ENCODE measurements at regions not wholly inside any gene's neighbourhood (a gene's known extent, or its start where the extent isn't known, plus 50 kb on each side); places are given as distances from the start of the nearest gene placed in this dataset.

DNA sequence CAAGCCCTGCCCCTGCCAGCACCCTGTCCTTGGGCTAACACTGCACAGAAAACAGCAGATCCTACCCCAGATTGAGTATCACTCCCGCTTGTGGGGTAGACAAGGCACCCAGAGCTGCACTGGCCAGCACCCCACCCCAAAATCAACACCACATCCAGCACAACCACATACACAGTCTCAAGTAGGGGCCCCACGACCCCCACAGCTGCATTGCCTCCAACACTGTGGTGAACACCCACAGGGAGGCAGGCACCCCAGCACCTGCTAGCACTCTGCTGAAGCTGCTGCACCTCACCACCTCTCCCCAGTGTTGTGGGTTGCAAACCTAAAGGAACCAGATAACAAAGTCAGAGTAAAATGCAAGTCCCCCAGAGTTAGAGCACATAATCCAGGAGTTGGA is 589.9 kb downstream of the PCDH19 start:
- Histone ChIP-seq H4K20me1 (replicated peaks in 1 of 2; ENCODE audit: control insufficient read depth in 1 of 2, insufficient read depth in 2 of 2, low read length in 2 of 2) (no peaks in the 10 kb centered on the region), H4K8ac (ENCODE audit: extremely low read depth, insufficient read depth, low read length) (no peak overlapping the region), H3K9ac (replicated peaks in 1 of 4; ENCODE audit: extremely low read depth in 1 of 4, low read depth in 3 of 4, low read length in 3 of 4) (no peak overlapping the region), H3K79me2 (ENCODE audit: control insufficient read depth in 1 of 2, insufficient read depth in 2 of 2, low read length in 2 of 2) (no peaks in the 10 kb centered on the region), H3K4me2 (ENCODE audit: insufficient read depth in 1 of 2, low read depth in 2 of 2, low read length in 2 of 2) (no peak overlapping the region), H2BK15ac (ENCODE audit: low read length) (no peak overlapping the region), H3K4me3 (ENCODE audit: extremely low read depth in 1 of 4, insufficient read depth in 2 of 4, low read depth in 3 of 4, low read length in 4 of 4) (no peak overlapping the region), H3K27ac (ENCODE audit: low read depth, low read length) (no peak overlapping the region), H2BK20ac (ENCODE audit: low read length) (no peak overlapping the region), H4K91ac (replicated peaks; ENCODE audit: insufficient read length, low read length) (no peak overlapping the region), H2BK12ac (ENCODE audit: low read depth, low read length) (no peak overlapping the region), H3K18ac (ENCODE audit: extremely low read depth, low read length) (no peak overlapping the region), H3K36me3 (ENCODE audit: control insufficient read depth in 2 of 4, insufficient read depth in 4 of 4, low read length in 3 of 4) (no peaks in the 10 kb centered on the region), H3K14ac (ENCODE audit: insufficient read length) (no peak overlapping the region), H3K56ac (replicated peaks; ENCODE audit: insufficient read length, low read depth, low read length) (no peak overlapping the region), H2AFZ (ENCODE audit: low read length) (no peak overlapping the region), H3K79me1 (ENCODE audit: low read depth, low read length) (no peaks in the 10 kb centered on the region), H3K27me3 (replicated peaks in 1 of 4; ENCODE audit: control insufficient read depth in 3 of 4, extremely low read depth in 1 of 4, insufficient read depth in 3 of 4, low read length in 3 of 4) (no peaks in the 10 kb centered on the region), H2AK5ac (ENCODE audit: low read depth, low read length) (no peak overlapping the region), H3K4ac (replicated peaks; ENCODE audit: insufficient read length, low read depth, low read length) (no peak overlapping the region), H2BK120ac (replicated peaks; ENCODE audit: low read depth, low read length) (no peak overlapping the region), H4K5ac (ENCODE audit: insufficient read length, low read depth, low read length) (no peak overlapping the region), H3K23me2 (ENCODE audit: low read depth, low read length) (no peaks in the 10 kb centered on the region), H3K9me3 (ENCODE audit: insufficient read depth in 2 of 2, low read depth in 1 of 2, low read length in 1 of 2) (no peaks in the 10 kb centered on the region), H3K23ac (ENCODE audit: insufficient read length) (no peak overlapping the region), H2BK5ac (ENCODE audit: low read depth, low read length) (no peak overlapping the region), H3K4me1 (replicated peaks in 1 of 4; ENCODE audit: control insufficient read depth in 3 of 4, insufficient read depth in 4 of 4, low read length in 3 of 4) (no peaks in the 10 kb centered on the region)
- POLR2A ChIA-PET (ENCODE audit: partially characterized antibody): no interaction called here
- CTCF ChIA-PET (ENCODE audit: partially characterized antibody): no interaction called here
- WGBS, 2 experiments (ENCODE audit: extremely low coverage in 1 of 2, insufficient coverage in 1 of 2, insufficient read length in 1 of 2, insufficient replicate concordance in 2 of 2, low coverage in 1 of 2, low lambda C conversion rate in 2 of 2, missing lambda C conversion rate in 1 of 2): 100% methylated on average over 1 of the region's 2 CpGs; no CpG with 5 or more reads in 1 of the 2 experiments
- FAIRE-seq: no peak
- DNase-seq (ENCODE audit: low read depth in 1 of 2, low spot score in 2 of 2): no peak
- TF ChIP-seq NANOG (IDR thresholded peaks at IDR 0.05; ENCODE audit: insufficient read depth, low read depth, low read length, poor library complexity, severe bottlenecking) (no peak), EP300 (IDR thresholded peaks at IDR 0.05; ENCODE audit: borderline replicate concordance in 1 of 2, low read depth in 2 of 2, low read length in 2 of 2) (no peak)
- TF ChIP-seq, protein P1, sequence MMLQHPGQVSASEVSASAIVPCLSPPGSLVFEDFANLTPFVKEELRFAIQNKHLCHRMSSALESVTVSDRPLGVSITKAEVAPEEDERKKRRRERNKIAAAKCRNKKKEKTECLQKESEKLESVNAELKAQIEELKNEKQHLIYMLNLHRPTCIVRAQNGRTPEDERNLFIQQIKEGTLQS (IDR thresholded peaks at IDR 0.05; ENCODE audit: insufficient read depth, low read depth, low read length): no peak

Measured in H1 (cell line).